Sigmoid colon (tissue), 4 donors: ENCODE measurements at regions not wholly inside any gene's neighbourhood (a gene's known extent, or its start where the extent isn't known, plus 50 kb on each side); places are given as distances from the start of the nearest gene placed in this dataset.

Experiments
- CTCF ChIP-seq, 4 experiments: fragments of 450-650 bp in 3 of 4; fragments of 200-600 bp in 1 of 4; IDR thresholded peaks; one replicate each; pipeline ENCODE4 v1.5.1; 2016 to 2019; ENCODE audit warnings: antibody characterized with exemption in 4 of 4, mild to moderate bottlenecking in 3 of 4, moderate library complexity in 2 of 4
- EP300 ChIP-seq, 4 donors: sonication (generic); formaldehyde crosslinking; IDR thresholded peaks; one replicate each; pipeline ENCODE4 v1.6.1; 2017; ENCODE audit warnings: antibody characterized with exemption in 4 of 4
- POLR2A ChIP-seq, 2 donors: fragments of 450-650 bp; IDR thresholded peaks; one replicate each; pipeline ENCODE4 v1.6.1; 2016; ENCODE audit warnings: antibody characterized with exemption in 2 of 2, mild to moderate bottlenecking in 2 of 2, moderate library complexity in 2 of 2
- POLR2AphosphoS5 ChIP-seq, 4 donors: sonication (generic); formaldehyde crosslinking; IDR thresholded peaks; one replicate each; pipeline ENCODE4 v1.6.1; 2017; ENCODE audit warnings: antibody characterized with exemption in 4 of 4

GRCh38 chr5:98606961-98607360 is 166.5 kb upstream of the RGMB start:
- no peak for TF ChIP-seq POLR2AphosphoS5 (IDR thresholded peaks at IDR 0.05)
- no peak for TF ChIP-seq CTCF (IDR thresholded peaks at IDR 0.05)
- TF ChIP-seq POLR2A (IDR thresholded peaks at IDR 0.05): no peak
- no peak for TF ChIP-seq EP300 (IDR thresholded peaks at IDR 0.05)
